ENCODE measurements at regions not wholly inside any gene's neighbourhood (a gene's known extent, or its start where the extent isn't known, plus 50 kb on each side); places are given as distances from the start of the nearest gene placed in this dataset.

DNA sequence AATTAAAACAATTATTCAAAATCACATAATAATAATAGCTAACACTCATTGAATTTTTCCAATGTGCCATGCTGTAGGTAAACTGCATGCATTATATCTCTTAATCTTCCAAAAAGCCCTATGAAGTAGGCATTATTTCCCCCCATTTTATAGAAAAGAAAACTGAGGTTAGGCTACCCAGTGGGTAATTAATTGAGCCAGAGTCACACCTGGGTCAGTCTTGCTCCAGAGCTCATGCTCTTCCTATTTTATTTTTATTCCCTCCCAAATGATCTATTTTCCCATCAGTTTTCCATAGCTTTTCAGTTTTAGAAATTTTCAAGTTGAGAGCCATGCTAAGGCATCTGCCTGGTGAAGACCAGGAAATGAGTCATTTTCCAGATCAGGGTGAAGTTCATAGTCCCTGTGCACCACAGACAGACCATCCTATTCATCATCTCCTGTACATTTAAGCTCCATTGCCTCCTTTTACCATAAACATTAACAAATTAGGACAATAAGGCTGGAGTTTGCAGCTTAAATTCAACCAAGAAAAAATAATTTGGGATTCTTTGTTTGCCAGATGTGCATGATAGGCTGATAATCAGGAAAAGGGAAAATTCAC, 417.3 kb downstream of the OTOL1 start:
- TF ChIP-seq, protein P1, sequence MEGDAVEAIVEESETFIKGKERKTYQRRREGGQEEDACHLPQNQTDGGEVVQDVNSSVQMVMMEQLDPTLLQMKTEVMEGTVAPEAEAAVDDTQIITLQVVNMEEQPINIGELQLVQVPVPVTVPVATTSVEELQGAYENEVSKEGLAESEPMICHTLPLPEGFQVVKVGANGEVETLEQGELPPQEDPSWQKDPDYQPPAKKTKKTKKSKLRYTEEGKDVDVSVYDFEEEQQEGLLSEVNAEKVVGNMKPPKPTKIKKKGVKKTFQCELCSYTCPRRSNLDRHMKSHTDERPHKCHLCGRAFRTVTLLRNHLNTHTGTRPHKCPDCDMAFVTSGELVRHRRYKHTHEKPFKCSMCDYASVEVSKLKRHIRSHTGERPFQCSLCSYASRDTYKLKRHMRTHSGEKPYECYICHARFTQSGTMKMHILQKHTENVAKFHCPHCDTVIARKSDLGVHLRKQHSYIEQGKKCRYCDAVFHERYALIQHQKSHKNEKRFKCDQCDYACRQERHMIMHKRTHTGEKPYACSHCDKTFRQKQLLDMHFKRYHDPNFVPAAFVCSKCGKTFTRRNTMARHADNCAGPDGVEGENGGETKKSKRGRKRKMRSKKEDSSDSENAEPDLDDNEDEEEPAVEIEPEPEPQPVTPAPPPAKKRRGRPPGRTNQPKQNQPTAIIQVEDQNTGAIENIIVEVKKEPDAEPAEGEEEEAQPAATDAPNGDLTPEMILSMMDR (IDR thresholded peaks at IDR 0.05): no peak
- TF ChIP-seq, protein P2, sequence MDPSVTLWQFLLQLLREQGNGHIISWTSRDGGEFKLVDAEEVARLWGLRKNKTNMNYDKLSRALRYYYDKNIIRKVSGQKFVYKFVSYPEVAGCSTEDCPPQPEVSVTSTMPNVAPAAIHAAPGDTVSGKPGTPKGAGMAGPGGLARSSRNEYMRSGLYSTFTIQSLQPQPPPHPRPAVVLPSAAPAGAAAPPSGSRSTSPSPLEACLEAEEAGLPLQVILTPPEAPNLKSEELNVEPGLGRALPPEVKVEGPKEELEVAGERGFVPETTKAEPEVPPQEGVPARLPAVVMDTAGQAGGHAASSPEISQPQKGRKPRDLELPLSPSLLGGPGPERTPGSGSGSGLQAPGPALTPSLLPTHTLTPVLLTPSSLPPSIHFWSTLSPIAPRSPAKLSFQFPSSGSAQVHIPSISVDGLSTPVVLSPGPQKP (IDR thresholded peaks at IDR 0.05; ENCODE audit: low read depth, low read length): no peak
- TF ChIP-seq RAD21 (conservative IDR thresholded peaks at IDR 0.05 in 1 of 2, IDR thresholded peaks at IDR 0.05 in 1 of 2): no peak
- TF ChIP-seq, protein P3, sequence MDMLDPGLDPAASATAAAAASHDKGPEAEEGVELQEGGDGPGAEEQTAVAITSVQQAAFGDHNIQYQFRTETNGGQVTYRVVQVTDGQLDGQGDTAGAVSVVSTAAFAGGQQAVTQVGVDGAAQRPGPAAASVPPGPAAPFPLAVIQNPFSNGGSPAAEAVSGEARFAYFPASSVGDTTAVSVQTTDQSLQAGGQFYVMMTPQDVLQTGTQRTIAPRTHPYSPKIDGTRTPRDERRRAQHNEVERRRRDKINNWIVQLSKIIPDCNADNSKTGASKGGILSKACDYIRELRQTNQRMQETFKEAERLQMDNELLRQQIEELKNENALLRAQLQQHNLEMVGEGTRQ (IDR thresholded peaks at IDR 0.05): no peak

Data from A549 (cell line).